GM12878 (cell line): ENCODE measurements at regions not wholly inside any gene's neighbourhood (a gene's known extent, or its start where the extent isn't known, plus 50 kb on each side); places are given as distances from the start of the nearest gene placed in this dataset.

Experiments used
- ATAC-seq: fragments of 200-7000 bp; cut with Tn5 transposase; 3 replicates; pipeline ENCODE4 v1.9.1; 2020; ENCODE audit warnings: mild to moderate bottlenecking, moderate library complexity
- BruUV-seq: library from RNA; stranded (reverse); fragments of 400-500 nt; replicated peaks from 2 replicates; lab custom pipeline; 2021; lab: Mats Ljungman, UMichigan
- CTCF ChIA-PET: fragments of 300-600 bp; sonication (Branson Sonifier 250); formaldehyde crosslinking; extraction: SDS; loops from one replicate; lab custom pipeline; 2021; ENCODE audit warnings: inconsistent platforms; lab: Yijun Ruan, JAX
- POLR2A ChIA-PET: fragments of 350-600 bp; formaldehyde crosslinking; extraction: SDS; loops from one replicate; lab custom pipeline; 2021; ENCODE audit warnings: inconsistent platforms; lab: Charles Lee
- RAD21 ChIA-PET: fragments of 300-600 bp; sonication (Branson Sonifier 250); formaldehyde crosslinking; loops from one replicate; lab custom pipeline; 2023; ENCODE audit warnings: antibody characterized with exemption; ENCODE audit not compliant: unreplicated experiment; lab: Charles Lee
- SMC1A ChIA-PET: fragments of 300-600 bp; sonication (Branson Sonifier 250); formaldehyde crosslinking; loops from one replicate; lab custom pipeline; 2023; ENCODE audit not compliant: unreplicated experiment, uncharacterized antibody; lab: Charles Lee
- DNase-seq: peaks from one replicate; pipeline ENCODE4 v3.0.0-alpha.2; 2011; ENCODE audit warnings: low read depth, low spot score
- FAIRE-seq: peaks from 3 replicates; lab custom pipeline; 2011; peaks lifted over from hg19 to GRCh38; lab: Jason Lieb, UNC
- H2AFZ ChIP-seq: 2 replicates; pipeline ENCODE4 v1.6.0; 2011; ENCODE audit warnings: low read depth, low read length, control low read depth; ENCODE audit not compliant: control insufficient read depth
- H3K27ac ChIP-seq: 2 replicates; pipeline ENCODE4 v1.5.1; 2011; ENCODE audit warnings: control low read depth; ENCODE audit not compliant: control insufficient read depth, insufficient read depth
- H3K27me3 ChIP-seq, 2 experiments: replicated peaks in 1 of 2; 2 replicates each; pipeline versions ENCODE4 v1.6.0 to v1.6.1; 2011; ENCODE audit warnings: low read length in 1 of 2; ENCODE audit not compliant: control insufficient read depth in 2 of 2, insufficient read depth in 2 of 2
- H3K36me3 ChIP-seq, 2 experiments: 2 replicates each; pipeline ENCODE4 v1.5.1; 2011; ENCODE audit warnings: low read length in 1 of 2; ENCODE audit not compliant: control insufficient read depth in 2 of 2, insufficient read depth in 2 of 2
- H3K4me1 ChIP-seq: 2 replicates; pipeline ENCODE4 v1.6.1; 2011; ENCODE audit warnings: mild to moderate bottlenecking, low read length, moderate library complexity, mixed read lengths; ENCODE audit not compliant: control insufficient read depth, insufficient read depth
- H3K4me2 ChIP-seq: 2 replicates; pipeline ENCODE4 v1.6.0; 2011; ENCODE audit warnings: control low read depth; ENCODE audit not compliant: control insufficient read depth, insufficient read depth
- H3K4me3 ChIP-seq: fragments of 200-600 bp; sonication (generic); 2 replicates; pipeline ENCODE4 v1.5.1; 2016
- H3K79me2 ChIP-seq: 2 replicates; pipeline ENCODE4 v1.6.0; 2011; ENCODE audit warnings: low read length; ENCODE audit not compliant: control insufficient read depth, insufficient read depth
- H3K9ac ChIP-seq: 2 replicates; pipeline ENCODE4 v1.8.0; 2011; ENCODE audit warnings: low read length, control low read depth, mixed read lengths; ENCODE audit not compliant: control insufficient read depth, insufficient read depth
- H3K9me3 ChIP-seq: replicated peaks from 3 replicates; pipeline ENCODE4 v1.5.1; 2011; ENCODE audit warnings: mild to moderate bottlenecking, low read length; ENCODE audit not compliant: control insufficient read depth, insufficient read depth
- H4K20me1 ChIP-seq: 2 replicates; pipeline ENCODE4 v1.6.0; 2011; ENCODE audit not compliant: control insufficient read depth, insufficient read depth
- BACH1 ChIP-seq: fragments of 450-650 bp; IDR thresholded peaks from 2 replicates; pipeline ENCODE4 v1.6.1; 2017; ENCODE audit warnings: mild to moderate bottlenecking, borderline replicate concordance
- CHD4 ChIP-seq: fragments of 200-600 bp; sonication (generic); IDR thresholded peaks from 2 replicates; pipeline ENCODE4 v1.6.1; 2016; ENCODE audit warnings: mild to moderate bottlenecking
- DPF2 ChIP-seq: fragments of 450-650 bp; IDR thresholded peaks from 2 replicates; pipeline ENCODE4 v1.6.1; 2017; ENCODE audit warnings: mild to moderate bottlenecking
- IKZF2 ChIP-seq, 2 experiments: fragments of 450-650 bp; IDR thresholded peaks; 2 replicates each; pipeline ENCODE4 v1.6.1; 2017; ENCODE audit warnings: mild to moderate bottlenecking in 2 of 2, moderate library complexity in 2 of 2
- MAX ChIP-seq: IDR thresholded peaks from 2 replicates; pipeline ENCODE4 v1.6.1; 2012; ENCODE audit warnings: low read depth, low read length, improper control_type of control experiment
- MEF2A ChIP-seq: IDR thresholded peaks from 2 replicates; pipeline ENCODE4 v1.6.1; 2011; ENCODE audit warnings: low read depth, mild to moderate bottlenecking, low read length, moderate library complexity; ENCODE audit not compliant: insufficient read depth
- PAX5 ChIP-seq: IDR thresholded peaks from 2 replicates; pipeline ENCODE4 v1.6.1; 2011; ENCODE audit warnings: low read depth, low read length, borderline replicate concordance
- RELA ChIP-seq: fragments of 450-650 bp; IDR thresholded peaks from 2 replicates; pipeline ENCODE4 v1.8.0; 2014; ENCODE audit warnings: borderline replicate concordance; ENCODE audit not compliant: partially characterized antibody
- SP1 ChIP-seq: IDR thresholded peaks from one replicate; pipeline ENCODE4 v1.6.1; 2011; ENCODE audit warnings: low read depth, low read length
- SPI1 ChIP-seq: IDR thresholded peaks from 2 replicates; pipeline ENCODE4 v1.6.1; 2011; ENCODE audit warnings: low read depth, mild to moderate bottlenecking, low read length, moderate library complexity, borderline replicate concordance; ENCODE audit not compliant: insufficient read depth
- SRF ChIP-seq, 2 experiments: IDR thresholded peaks; 2 replicates each; pipeline ENCODE4 v1.6.1; 2011; ENCODE audit warnings: low read depth in 2 of 2, low read length in 2 of 2, mild to moderate bottlenecking in 1 of 2, moderate library complexity in 1 of 2
- WGBS: methylation state at CpG from one replicate; pipeline ENCODE4 v1.1.6; 2016; ENCODE audit warnings: low lambda C conversion rate; ENCODE audit not compliant: insufficient replicate concordance, insufficient coverage; ENCODE audit errors: missing lambda C conversion rate; 5-methylcytosine and 5-hydroxymethylcytosine counted together
- in situ Hi-C: fragments of 300-500 bp; cut with MboI; formaldehyde crosslinking; loops from 9 replicates; pipeline ENCODE4 v1.14.3; 2018; ENCODE audit warnings: mixed read lengths
- intact Hi-C: fragments of 100-400 bp; cut with micrococcal nuclease; formaldehyde crosslinking; loops from one replicate; pipeline ENCODE4 v1.14.2; 2022; ENCODE audit not compliant: unreplicated experiment

- H3K4me2 ChIP-seq: no peak overlapping the region
- no peaks in the 10 kb centered on the region for H3K79me2 ChIP-seq
- no peak overlapping the region for H3K27ac ChIP-seq
- H3K36me3 ChIP-seq: no peaks in the 10 kb centered on the region
- ChIA-PET POLR2A (no interaction called here), RAD21 (no interaction called here), CTCF (no interaction called here), SMC1A (interaction anchor here (1.1 to 1.5 kb wide), 2 partner anchors 82 to 288 kb away, joined by 3 to 4 read pairs; no protein-coding TSS in a partner anchor)
- H3K9ac ChIP-seq: no peak overlapping the region
- no peaks in the 10 kb centered on the region for H4K20me1 ChIP-seq
- no peak overlapping the region for H2AFZ ChIP-seq
- no TSS peak for BruUV-seq
- no peaks in the 10 kb centered on the region for H3K9me3 ChIP-seq
- in situ Hi-C loops: no loop called here
- no peaks in the 10 kb centered on the region for H3K27me3 ChIP-seq
- no peak overlapping the region for H3K4me3 ChIP-seq
- TF ChIP-seq RELA: no peak
- no peak for TF ChIP-seq SRF (IDR thresholded peaks at IDR 0.05; ENCODE audit: low read depth in 2 of 2, low read length in 2 of 2)
- TF ChIP-seq MEF2A: no peak
- no peak for TF ChIP-seq PAX5
- TF ChIP-seq MAX: no peak
- TF ChIP-seq SP1: no peak
- no peak for TF ChIP-seq CHD4
- TF ChIP-seq BACH1: no peak
- peak; percentile 22 to 32; a peak in 2 of 4 replicates for TF ChIP-seq IKZF2 (IDR thresholded peaks at IDR 0.05)
- TF ChIP-seq SPI1: peak; percentile 86; the same call in 1 of the 2 replicates
- peak; percentile 75 for TF ChIP-seq DPF2
- WGBS: 7% methylated on average over 3 of the region's 3 CpGs
- ATAC-seq (peak; percentile 85), FAIRE-seq (no peak), DNase-seq (no peak)
- intact Hi-C loops: no loop called here
- no peaks in the 10 kb centered on the region for H3K4me1 ChIP-seq
Measured at GRCh38 chr5:162497455-162497854, 429.9 kb downstream of the GABRG2 start.
